ENCODE measurements at regions not wholly inside any gene's neighbourhood (a gene's known extent, or its start where the extent isn't known, plus 50 kb on each side); places are given as distances from the start of the nearest gene placed in this dataset.

GRCh38 chr5:122256388-122256787 is 55.6 kb upstream of the SNCAIP start:
- H3K4me3 ChIP-seq (ENCODE audit: low read depth, low read length), result no peak overlapping the region
- no peak for DNase-seq (ENCODE audit: low read depth)
- TF ChIP-seq, protein P1, sequence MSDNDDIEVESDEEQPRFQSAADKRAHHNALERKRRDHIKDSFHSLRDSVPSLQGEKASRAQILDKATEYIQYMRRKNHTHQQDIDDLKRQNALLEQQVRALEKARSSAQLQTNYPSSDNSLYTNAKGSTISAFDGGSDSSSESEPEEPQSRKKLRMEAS (IDR thresholded peaks at IDR 0.05; ENCODE audit: low read depth, low read length), result no peak
- no peak for TF ChIP-seq MYC (IDR thresholded peaks at IDR 0.05; ENCODE audit: low read depth, low read length)
- TF ChIP-seq, protein P2, sequence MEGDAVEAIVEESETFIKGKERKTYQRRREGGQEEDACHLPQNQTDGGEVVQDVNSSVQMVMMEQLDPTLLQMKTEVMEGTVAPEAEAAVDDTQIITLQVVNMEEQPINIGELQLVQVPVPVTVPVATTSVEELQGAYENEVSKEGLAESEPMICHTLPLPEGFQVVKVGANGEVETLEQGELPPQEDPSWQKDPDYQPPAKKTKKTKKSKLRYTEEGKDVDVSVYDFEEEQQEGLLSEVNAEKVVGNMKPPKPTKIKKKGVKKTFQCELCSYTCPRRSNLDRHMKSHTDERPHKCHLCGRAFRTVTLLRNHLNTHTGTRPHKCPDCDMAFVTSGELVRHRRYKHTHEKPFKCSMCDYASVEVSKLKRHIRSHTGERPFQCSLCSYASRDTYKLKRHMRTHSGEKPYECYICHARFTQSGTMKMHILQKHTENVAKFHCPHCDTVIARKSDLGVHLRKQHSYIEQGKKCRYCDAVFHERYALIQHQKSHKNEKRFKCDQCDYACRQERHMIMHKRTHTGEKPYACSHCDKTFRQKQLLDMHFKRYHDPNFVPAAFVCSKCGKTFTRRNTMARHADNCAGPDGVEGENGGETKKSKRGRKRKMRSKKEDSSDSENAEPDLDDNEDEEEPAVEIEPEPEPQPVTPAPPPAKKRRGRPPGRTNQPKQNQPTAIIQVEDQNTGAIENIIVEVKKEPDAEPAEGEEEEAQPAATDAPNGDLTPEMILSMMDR (IDR thresholded peaks at IDR 0.05; ENCODE audit: low read depth, low read length), result no peak
- TF ChIP-seq POLR2A (IDR thresholded peaks at IDR 0.05; ENCODE audit: extremely low read depth, insufficient read length), result no peak

- no peak overlapping the region for H3K4me3 ChIP-seq (ENCODE audit: low read depth, low read length)
- DNase-seq (ENCODE audit: low read depth), result no peak
- TF ChIP-seq, protein P1 (IDR thresholded peaks at IDR 0.05; ENCODE audit: low read depth, low read length), result no peak
- no peak for TF ChIP-seq POLR2A (IDR thresholded peaks at IDR 0.05; ENCODE audit: extremely low read depth, insufficient read length)
- TF ChIP-seq MYC (IDR thresholded peaks at IDR 0.05; ENCODE audit: low read depth, low read length), result no peak
- TF ChIP-seq, protein P2 (IDR thresholded peaks at IDR 0.05; ENCODE audit: low read depth, low read length), result no peak
Measured at GRCh38 chr5:122257000-122257399, 55.0 kb upstream of the SNCAIP start.

DNA sequence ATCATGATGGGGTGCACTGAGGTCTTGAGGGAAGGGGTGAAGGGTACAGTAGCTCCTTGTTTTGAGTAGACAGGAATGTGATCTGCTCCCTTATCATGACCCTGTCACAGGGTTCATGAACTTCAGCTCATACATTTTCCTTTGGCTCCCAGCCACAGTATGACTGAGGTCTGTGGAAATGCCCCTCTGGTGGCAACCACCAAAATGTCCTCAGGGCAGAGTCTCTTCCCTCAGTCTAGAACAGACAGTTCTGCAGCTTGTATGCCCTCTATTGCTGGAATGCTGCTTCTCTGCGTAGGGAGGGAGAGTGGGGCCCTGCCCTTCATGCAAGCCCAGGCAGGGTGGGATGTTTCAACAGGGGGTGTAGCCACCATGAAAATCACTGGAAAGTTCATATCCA is 53.8 kb upstream of the SNCAIP start:
- H3K4me3 ChIP-seq (ENCODE audit: low read depth, low read length), result no peak overlapping the region
- DNase-seq (ENCODE audit: low read depth), result no peak
- no peak for TF ChIP-seq POLR2A (IDR thresholded peaks at IDR 0.05; ENCODE audit: extremely low read depth, insufficient read length)
- TF ChIP-seq, protein P2 (IDR thresholded peaks at IDR 0.05; ENCODE audit: low read depth, low read length), result no peak
- no peak for TF ChIP-seq MYC (IDR thresholded peaks at IDR 0.05; ENCODE audit: low read depth, low read length)
- TF ChIP-seq, protein P1 (IDR thresholded peaks at IDR 0.05; ENCODE audit: low read depth, low read length), result no peak

- TF ChIP-seq, protein P1 (IDR thresholded peaks at IDR 0.05; ENCODE audit: low read depth, low read length), result no peak
- TF ChIP-seq POLR2A (IDR thresholded peaks at IDR 0.05; ENCODE audit: extremely low read depth, insufficient read length) (no peak), MYC (IDR thresholded peaks at IDR 0.05; ENCODE audit: low read depth, low read length) (no peak)
- TF ChIP-seq, protein P2 (IDR thresholded peaks at IDR 0.05; ENCODE audit: low read depth, low read length), result no peak
- no peak overlapping the region for H3K4me3 ChIP-seq (ENCODE audit: low read depth, low read length)
- no peak for DNase-seq (ENCODE audit: low read depth)
Measured at GRCh38 chr5:122258840-122259239, 53.2 kb upstream of the SNCAIP start.

- peak; percentile 4 for DNase-seq (ENCODE audit: low read depth)
- TF ChIP-seq POLR2A (IDR thresholded peaks at IDR 0.05; ENCODE audit: extremely low read depth, insufficient read length) (no peak), MYC (IDR thresholded peaks at IDR 0.05; ENCODE audit: low read depth, low read length) (no peak)
- TF ChIP-seq, protein P2 (IDR thresholded peaks at IDR 0.05; ENCODE audit: low read depth, low read length), result no peak
- TF ChIP-seq, protein P1 (IDR thresholded peaks at IDR 0.05; ENCODE audit: low read depth, low read length), result no peak
- no peak overlapping the region for H3K4me3 ChIP-seq (ENCODE audit: low read depth, low read length)
Measured at GRCh38 chr5:122259995-122260394, 52.0 kb upstream of the SNCAIP start.

Measured in NB4 (cell line).